GM03348 (cell line): ENCODE measurements at regions not wholly inside any gene's neighbourhood (a gene's known extent, or its start where the extent isn't known, plus 50 kb on each side); places are given as distances from the start of the nearest gene placed in this dataset.

Experiments
- DNase-seq: peaks from one replicate; pipeline ENCODE4 v3.0.0; 2012; ENCODE audit warnings: low spot score

- DNase-seq, result no peak
Measured at GRCh38 chr20:19953606-19954005, 63.6 kb upstream of the NAA20 start.

- DNase-seq, result no peak
Measured at GRCh38 chr20:19956976-19957375, 60.2 kb upstream of the NAA20 start.

- DNase-seq, result no peak
Measured at GRCh38 chr20:19958219-19958618, 58.9 kb upstream of the NAA20 start.

- DNase-seq, result no peak
Measured at GRCh38 chr20:19958928-19959327, 58.2 kb upstream of the NAA20 start.

GRCh38 chr20:19960745-19961144 is 56.4 kb upstream of the NAA20 start:
- no peak for DNase-seq

GRCh38 chr20:19961293-19961692 is 55.9 kb upstream of the NAA20 start:
- no peak for DNase-seq

GRCh38 chr20:19962958-19963357 is 54.2 kb upstream of the NAA20 start:
- no peak for DNase-seq

GRCh38 chr20:19964289-19965265 is 52.6 kb upstream of the NAA20 start:
- DNase-seq, result peak; percentile 89

GRCh38 chr20:19966840-19967239 is 50.3 kb upstream of the NAA20 start:
- no peak for DNase-seq
